Thymus (tissue), 11 donors: ENCODE measurements at regions not wholly inside any gene's neighbourhood (a gene's known extent, or its start where the extent isn't known, plus 50 kb on each side); places are given as distances from the start of the nearest gene placed in this dataset.

Experiments used
- DNase-seq, 9 donors: peaks; one replicate each; pipeline ENCODE4 v3.0.0-alpha.2; 2013; ENCODE audit warnings: low spot score in 9 of 9, low read depth in 6 of 9, missing footprints in 1 of 9
- H3K27ac ChIP-seq, 2 donors: one replicate each; pipeline ENCODE4 v1.5.1; 2013; ENCODE audit warnings: control low read depth in 1 of 2, low read depth in 1 of 2, low read length in 1 of 2, mild to moderate bottlenecking in 1 of 2, moderate library complexity in 1 of 2
- H3K27me3 ChIP-seq, 2 donors: one replicate each; pipeline ENCODE4 v1.5.1; 2013; ENCODE audit warnings: low read length in 1 of 2; ENCODE audit not compliant: control insufficient read depth in 2 of 2, insufficient read depth in 1 of 2
- H3K36me3 ChIP-seq, 2 donors: one replicate each; pipeline ENCODE4 v1.5.1; 2013; ENCODE audit warnings: low read length in 1 of 2, mild to moderate bottlenecking in 1 of 2, moderate library complexity in 1 of 2; ENCODE audit not compliant: control insufficient read depth in 2 of 2, insufficient read depth in 2 of 2
- H3K4me1 ChIP-seq, 2 donors: one replicate each; pipeline ENCODE4 v1.5.1; 2013; ENCODE audit warnings: low read length in 2 of 2; ENCODE audit not compliant: control insufficient read depth in 2 of 2, insufficient read depth in 2 of 2
- H3K4me3 ChIP-seq, 2 donors: one replicate each; pipeline ENCODE4 v1.5.1; 2013; ENCODE audit warnings: low read length in 2 of 2, control low read depth in 1 of 2, mild to moderate bottlenecking in 1 of 2
- H3K9me3 ChIP-seq, 2 donors: one replicate each; pipeline ENCODE4 v1.5.1; 2013; ENCODE audit warnings: low read length in 1 of 2, mild to moderate bottlenecking in 1 of 2; ENCODE audit not compliant: control insufficient read depth in 2 of 2, insufficient read depth in 1 of 2
- WGBS: extraction: QIAGEN DNeasy Blood & Tissue Kit; methylation state at CpG from one replicate; pipeline ENCODE4 v1.1.7; 2013; 5-methylcytosine and 5-hydroxymethylcytosine counted together
- donor health status: healthy.

- no peaks in the 10 kb centered on the region for H3K9me3 ChIP-seq
- WGBS, result 90% methylated on average over 4 of the region's 4 CpGs
- no peak for DNase-seq
- no peak overlapping the region for H3K27ac ChIP-seq
- H3K4me3 ChIP-seq, result no peak overlapping the region
- no peaks in the 10 kb centered on the region for H3K36me3 ChIP-seq
- peaks cover 0 to 2% of the 10 kb centered on the region in 2 donors for H3K27me3 ChIP-seq
- H3K4me1 ChIP-seq, result no peaks in the 10 kb centered on the region
These were observed 238.5 kb upstream of the IRX3 start for GRCh38 chr16:54525104-54525503.

- Histone ChIP-seq H3K4me1 (no peaks in the 10 kb centered on the region), H3K9me3 (no peaks in the 10 kb centered on the region), H3K4me3 (no peak overlapping the region), H3K27ac (no peak overlapping the region), H3K36me3 (no peaks in the 10 kb centered on the region), H3K27me3 (peaks cover 0 to 2% of the 10 kb centered on the region in 2 donors)
- 42% methylated on average over 5 of the region's 5 CpGs for WGBS
- DNase-seq, result no peak
These were observed 236.0 kb upstream of the IRX3 start for GRCh38 chr16:54522584-54522983.

- WGBS, result 77% methylated on average over 2 of the region's 2 CpGs
- no peaks in the 10 kb centered on the region for H3K36me3 ChIP-seq
- H3K9me3 ChIP-seq, result no peaks in the 10 kb centered on the region
- peaks cover 0 to 2% of the 10 kb centered on the region in 2 donors for H3K27me3 ChIP-seq
- no peaks in the 10 kb centered on the region for H3K4me1 ChIP-seq
- no peak overlapping the region for H3K27ac ChIP-seq
- H3K4me3 ChIP-seq, result no peak overlapping the region
- DNase-seq, result no peak
These were observed 234.7 kb upstream of the IRX3 start for GRCh38 chr16:54521327-54521726.

- no peaks in the 10 kb centered on the region for H3K36me3 ChIP-seq
- H3K27me3 ChIP-seq, result peaks cover 0 to 2% of the 10 kb centered on the region in 2 donors
- H3K9me3 ChIP-seq, result no peaks in the 10 kb centered on the region
- 63% methylated on average over 4 of the region's 4 CpGs for WGBS
- H3K4me1 ChIP-seq, result no peaks in the 10 kb centered on the region
- no peak overlapping the region for H3K27ac ChIP-seq
- no peak for DNase-seq
- H3K4me3 ChIP-seq, result no peak overlapping the region
These were observed 232.6 kb upstream of the IRX3 start for GRCh38 chr16:54519161-54519695.

- Histone ChIP-seq H3K9me3 (no peaks in the 10 kb centered on the region), H3K36me3 (no peaks in the 10 kb centered on the region), H3K27ac (no peak overlapping the region), H3K4me3 (no peak overlapping the region), H3K4me1 (peaks cover 0 to 4% of the 10 kb centered on the region in 2 donors), H3K27me3 (peaks cover 0 to 2% of the 10 kb centered on the region in 2 donors)
- 73% methylated on average over 6 of the region's 6 CpGs for WGBS
- no peak for DNase-seq
These were observed 230.6 kb upstream of the IRX3 start for GRCh38 chr16:54517181-54517580.

GRCh38 chr16:54512467-54512995 lies 225.9 kb upstream of the IRX3 start:
- WGBS, result 89% methylated on average over 16 of the region's 16 CpGs

GRCh38 chr16:54511222-54511731 lies 224.7 kb upstream of the IRX3 start:
- peaks cover 0 to 11% of the 10 kb centered on the region in 2 donors for H3K27me3 ChIP-seq
- no peak overlapping the region for H3K4me3 ChIP-seq
- no peak overlapping the region for H3K27ac ChIP-seq
- WGBS, result 55% methylated on average over 3 of the region's 3 CpGs
- H3K4me1 ChIP-seq, result peaks cover 0 to 23% of the 10 kb centered on the region in 2 donors
- DNase-seq, result peak in 8 of 9 donors; percentile 9 to 61 (median 26)
- no peaks in the 10 kb centered on the region for H3K9me3 ChIP-seq
- no peaks in the 10 kb centered on the region for H3K36me3 ChIP-seq

More at GRCh38 chr16:54512467-54512995, 225.9 kb upstream of the IRX3 start:
- H3K4me1 ChIP-seq, result peaks cover 0 to 23% of the 10 kb centered on the region in 2 donors
- no peak overlapping the region for H3K27ac ChIP-seq
- no peak overlapping the region for H3K4me3 ChIP-seq
- H3K27me3 ChIP-seq, result peaks cover 0 to 6% of the 10 kb centered on the region in 2 donors
- DNase-seq, result no peak
- H3K36me3 ChIP-seq, result no peaks in the 10 kb centered on the region
- no peaks in the 10 kb centered on the region for H3K9me3 ChIP-seq

GRCh38 chr16:54510685-54511221 lies 224.2 kb upstream of the IRX3 start:
- Histone ChIP-seq H3K9me3 (no peaks in the 10 kb centered on the region), H3K27me3 (peaks cover 0 to 12% of the 10 kb centered on the region in 2 donors), H3K4me1 (peaks cover 0 to 23% of the 10 kb centered on the region in 2 donors), H3K4me3 (no peak overlapping the region), H3K36me3 (no peaks in the 10 kb centered on the region), H3K27ac (no peak overlapping the region)
- 82% methylated on average over 10 of the region's 10 CpGs for WGBS
- no peak for DNase-seq

GRCh38 chr16:54509456-54509855 lies 222.9 kb upstream of the IRX3 start:
- peaks cover 0 to 24% of the 10 kb centered on the region in 2 donors for H3K4me1 ChIP-seq

More at GRCh38 chr16:54509456-54509855, 222.9 kb upstream of the IRX3 start:
- 85% methylated on average over 11 of the region's 11 CpGs for WGBS
- Histone ChIP-seq H3K4me3 (no peak overlapping the region), H3K9me3 (no peaks in the 10 kb centered on the region), H3K27ac (no peak overlapping the region), H3K36me3 (no peaks in the 10 kb centered on the region), H3K27me3 (peaks cover 0 to 12% of the 10 kb centered on the region in 2 donors)
- DNase-seq, result no peak
